BE2C (cell line): ENCODE measurements at regions not wholly inside any gene's neighbourhood (a gene's known extent, or its start where the extent isn't known, plus 50 kb on each side); places are given as distances from the start of the nearest gene placed in this dataset.
"Not testable (repeated sequence)": the region's sequence is repeated elsewhere in the genome, so short reads cannot be mapped to it uniquely, and the experiment has no call there.

ENCODE experiments used
- DNase-seq: peaks from one replicate; pipeline ENCODE4 v3.0.0-alpha.2; 2020
- H3K27me3 ChIP-seq: fragments of 250-450 bp; sonication (Bioruptor Pico); 2 replicates; pipeline ENCODE4 v1.5.1; 2020; ENCODE audit warnings: mild to moderate bottlenecking
- H3K36me3 ChIP-seq: fragments of 250-450 bp; sonication (Bioruptor Pico); 2 replicates; pipeline ENCODE4 v1.5.1; 2020; ENCODE audit warnings: mild to moderate bottlenecking
- H3K4me1 ChIP-seq: fragments of 250-450 bp; sonication (Bioruptor Pico); 2 replicates; pipeline ENCODE4 v1.5.1; 2020
- H3K4me3 ChIP-seq: 2 replicates; pipeline ENCODE4 v1.5.1; 2011; ENCODE audit warnings: low read depth, low read length
- H3K9me3 ChIP-seq: fragments of 250-450 bp; sonication (Bioruptor Pico); 2 replicates; pipeline ENCODE4 v1.5.1; 2020
- TF ChIP-seq, protein P1 (sequence below): IDR thresholded peaks from 2 replicates; pipeline ENCODE4 v1.5.1; 2012; ENCODE audit warnings: mild to moderate bottlenecking, low read depth, low read length

DNA sequence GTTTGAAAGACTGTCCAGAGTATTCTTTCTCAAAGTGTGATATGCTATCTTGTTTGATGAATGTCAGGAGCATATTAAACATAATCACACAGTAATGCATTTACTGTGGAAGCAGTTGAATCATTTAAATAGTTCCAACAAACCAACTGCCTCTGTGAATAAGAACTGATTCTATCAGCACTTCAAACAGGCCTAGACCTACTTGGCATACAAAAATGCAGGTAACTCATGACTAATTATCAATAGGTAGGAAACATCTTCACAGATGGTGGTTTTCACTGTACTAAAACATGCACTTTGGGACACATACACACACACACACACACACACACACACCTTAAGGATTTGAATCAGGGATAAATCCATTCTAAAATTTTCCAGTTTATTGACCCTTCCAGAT, 91.2 kb upstream of the SNX2 start:
- Histone ChIP-seq H3K9me3 (no peaks in the 10 kb centered on the region), H3K27me3 (peaks cover under 1% of the 10 kb centered on the region; the same call in 1 of the 2 replicates)
- TF ChIP-seq, protein P1, sequence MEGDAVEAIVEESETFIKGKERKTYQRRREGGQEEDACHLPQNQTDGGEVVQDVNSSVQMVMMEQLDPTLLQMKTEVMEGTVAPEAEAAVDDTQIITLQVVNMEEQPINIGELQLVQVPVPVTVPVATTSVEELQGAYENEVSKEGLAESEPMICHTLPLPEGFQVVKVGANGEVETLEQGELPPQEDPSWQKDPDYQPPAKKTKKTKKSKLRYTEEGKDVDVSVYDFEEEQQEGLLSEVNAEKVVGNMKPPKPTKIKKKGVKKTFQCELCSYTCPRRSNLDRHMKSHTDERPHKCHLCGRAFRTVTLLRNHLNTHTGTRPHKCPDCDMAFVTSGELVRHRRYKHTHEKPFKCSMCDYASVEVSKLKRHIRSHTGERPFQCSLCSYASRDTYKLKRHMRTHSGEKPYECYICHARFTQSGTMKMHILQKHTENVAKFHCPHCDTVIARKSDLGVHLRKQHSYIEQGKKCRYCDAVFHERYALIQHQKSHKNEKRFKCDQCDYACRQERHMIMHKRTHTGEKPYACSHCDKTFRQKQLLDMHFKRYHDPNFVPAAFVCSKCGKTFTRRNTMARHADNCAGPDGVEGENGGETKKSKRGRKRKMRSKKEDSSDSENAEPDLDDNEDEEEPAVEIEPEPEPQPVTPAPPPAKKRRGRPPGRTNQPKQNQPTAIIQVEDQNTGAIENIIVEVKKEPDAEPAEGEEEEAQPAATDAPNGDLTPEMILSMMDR = no peak

DNA sequence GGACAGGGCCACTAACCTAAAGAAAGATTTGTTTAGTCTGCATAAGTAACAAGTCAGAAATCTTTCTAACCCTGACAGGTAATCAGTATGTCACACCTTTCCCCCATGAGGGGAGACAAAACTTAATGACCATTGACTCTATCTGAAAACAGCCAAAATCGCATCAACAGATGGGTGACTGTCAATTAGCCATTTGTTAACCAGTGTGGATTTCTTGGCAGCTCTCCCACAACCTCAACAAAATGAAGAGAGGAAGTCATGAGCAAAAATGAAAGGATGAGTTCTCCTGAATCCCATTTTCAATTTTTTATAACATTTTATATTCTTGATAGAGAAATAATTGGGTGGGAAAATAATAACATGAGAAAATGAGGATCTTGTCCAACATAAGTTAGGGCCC, 84.6 kb upstream of the SNX2 start:
- TF ChIP-seq, protein P1 = no peak
- Histone ChIP-seq H3K36me3 (no peaks in the 10 kb centered on the region), H3K4me3 (no peak overlapping the region), H3K27me3 (0 out of 2 replicates have a peak, but pooled peaks cover 6% of the 10 kb centered on the region), H3K4me1 (no peaks in the 10 kb centered on the region), H3K9me3 (no peaks in the 10 kb centered on the region)
- DNase-seq = no peak

More for the DNA sequence above, 91.2 kb upstream of the SNX2 start:
- DNase-seq = no peak
- Histone ChIP-seq H3K36me3 (no peaks in the 10 kb centered on the region), H3K4me1 (no peaks in the 10 kb centered on the region), H3K4me3 (no peak overlapping the region)

DNA sequence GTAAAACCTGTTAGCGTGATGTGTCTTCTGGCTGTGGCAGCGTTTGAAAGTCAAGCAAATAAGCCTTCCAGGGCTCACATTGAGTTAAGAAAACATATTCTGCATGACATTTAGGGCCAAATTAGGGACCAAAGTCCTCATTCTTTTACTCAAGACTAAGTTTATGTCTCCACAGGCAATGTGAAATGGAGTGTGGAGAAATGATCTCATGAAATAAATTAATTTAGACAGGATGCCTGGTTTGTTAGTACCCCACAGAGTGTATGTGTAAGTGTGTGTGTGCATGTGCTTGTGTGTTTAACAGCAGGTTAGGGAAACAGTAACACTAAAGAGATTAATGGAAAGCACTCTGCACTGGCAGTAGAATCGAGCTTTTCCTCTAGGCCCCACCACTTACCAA, 82.9 kb upstream of the SNX2 start:
- Histone ChIP-seq H3K9me3 (no peaks in the 10 kb centered on the region), H3K4me3 (no peak overlapping the region), H3K36me3 (no peaks in the 10 kb centered on the region), H3K27me3 (0 out of 2 replicates have a peak, but pooled peaks cover 6% of the 10 kb centered on the region), H3K4me1 (no peaks in the 10 kb centered on the region)
- no peak for DNase-seq
- TF ChIP-seq, protein P1 = no peak

DNA sequence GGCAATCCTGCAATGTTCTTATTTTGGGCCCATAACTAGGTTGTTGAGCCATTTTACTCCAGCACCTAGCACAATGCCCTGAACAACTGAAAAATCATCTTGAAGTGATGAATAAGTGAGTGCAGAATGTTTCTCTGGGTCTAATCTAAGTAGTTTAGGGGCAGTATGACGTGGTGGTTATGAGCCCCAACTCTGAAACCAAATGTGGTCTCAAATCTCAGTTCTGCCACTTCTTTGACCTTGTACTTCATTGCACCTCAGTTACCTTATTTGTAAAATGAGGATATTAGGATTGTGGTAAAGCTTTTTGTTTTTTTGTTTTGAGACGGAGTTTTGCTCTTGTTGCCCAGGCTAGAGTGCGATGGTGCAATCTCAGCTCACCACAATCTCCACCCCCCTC, 80.9 kb upstream of the SNX2 start:
- no peak overlapping the region for H3K4me3 ChIP-seq
- H3K4me1 ChIP-seq = no peaks in the 10 kb centered on the region
- no peak for DNase-seq
- no peaks in the 10 kb centered on the region for H3K36me3 ChIP-seq
- H3K27me3 ChIP-seq = 0 out of 2 replicates have a peak, but pooled peaks cover 2% of the 10 kb centered on the region
- TF ChIP-seq, protein P1 = no peak
- no peaks in the 10 kb centered on the region for H3K9me3 ChIP-seq

DNA sequence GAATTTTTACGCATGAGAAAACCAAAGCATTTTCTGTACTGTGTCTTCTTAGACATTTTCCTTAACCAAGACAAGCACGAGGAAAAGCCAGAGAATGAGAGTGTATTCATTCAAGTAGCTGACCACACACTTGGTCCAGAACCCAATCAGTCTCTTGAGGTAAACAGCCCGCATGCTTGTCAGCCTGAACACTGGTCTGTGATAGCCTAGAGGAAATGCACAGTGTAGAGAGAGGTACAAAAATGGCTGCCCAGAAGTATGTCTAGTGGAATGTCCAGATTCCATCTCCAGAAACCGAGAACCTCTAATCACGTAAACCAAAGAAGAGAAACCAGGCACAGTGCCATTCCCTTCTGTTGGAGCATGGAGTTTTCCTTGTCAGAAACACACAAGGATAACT, 80.0 kb upstream of the SNX2 start:
- H3K27me3 ChIP-seq = no peaks in the 10 kb centered on the region
- TF ChIP-seq, protein P1 = no peak
- no peak overlapping the region for H3K4me3 ChIP-seq
- no peak for DNase-seq
- no peaks in the 10 kb centered on the region for H3K36me3 ChIP-seq
- no peaks in the 10 kb centered on the region for H3K4me1 ChIP-seq
- H3K9me3 ChIP-seq = no peaks in the 10 kb centered on the region

DNA sequence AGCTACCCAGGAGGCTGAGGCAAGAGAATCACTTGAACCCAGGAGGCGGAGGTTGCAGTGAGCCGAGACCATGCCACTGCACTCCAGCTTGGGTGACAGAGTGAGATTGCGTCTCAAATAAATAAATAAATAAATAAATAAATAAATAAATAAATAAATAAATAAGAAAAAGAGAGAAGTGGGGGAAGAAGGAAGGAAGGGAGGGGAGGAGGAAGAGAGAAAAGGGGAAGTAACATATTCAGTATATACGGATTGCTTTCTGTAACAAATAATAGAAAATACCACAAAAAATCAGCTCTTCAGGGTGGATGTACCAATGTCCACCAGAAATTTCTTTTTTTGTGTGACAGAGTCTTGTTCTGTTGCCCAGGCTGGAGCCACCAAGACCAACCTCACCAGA, 78.1 kb upstream of the SNX2 start:
- H3K27me3 ChIP-seq, DNase-seq, H3K4me3 ChIP-seq, H3K9me3 ChIP-seq, H3K4me1 ChIP-seq, H3K36me3 ChIP-seq: not testable (repeated sequence)

DNA sequence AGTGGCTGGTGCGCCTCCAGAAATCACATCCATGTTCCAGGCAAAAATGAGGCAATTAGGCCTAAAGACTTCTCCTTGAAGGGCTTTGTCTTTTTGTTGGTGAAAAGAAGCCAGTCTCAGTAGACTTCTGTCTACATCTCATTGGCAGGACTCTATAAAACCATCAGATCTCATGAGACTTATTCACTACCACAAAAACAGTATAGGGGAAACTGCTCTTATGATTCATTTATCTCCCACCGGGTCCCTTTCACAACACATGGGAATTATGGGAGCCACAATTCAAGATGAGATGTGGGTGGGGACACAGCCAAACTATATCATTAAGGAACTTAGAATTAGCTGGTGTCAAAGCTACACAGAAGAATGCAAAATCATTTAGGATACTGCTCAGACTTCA, 77.7 kb upstream of the SNX2 start:
- H3K4me1 ChIP-seq = no peaks in the 10 kb centered on the region
- TF ChIP-seq, protein P1 = no peak
- no peak overlapping the region for H3K4me3 ChIP-seq
- H3K9me3 ChIP-seq = no peaks in the 10 kb centered on the region
- H3K36me3 ChIP-seq = no peaks in the 10 kb centered on the region
- no peak for DNase-seq
- no peaks in the 10 kb centered on the region for H3K27me3 ChIP-seq
